Mucosa of descending colon (tissue), 3 donors: ENCODE measurements at regions not wholly inside any gene's neighbourhood (a gene's known extent, or its start where the extent isn't known, plus 50 kb on each side); places are given as distances from the start of the nearest gene placed in this dataset.

Source experiments
- ATAC-seq: fragments of 200-7000 bp; cut with Tn5 transposase; one replicate; pipeline ENCODE4 v1.9.1; 2020; ENCODE audit warnings: mild to moderate bottlenecking, moderate library complexity
- DNase-seq, 3 donors: peaks; one replicate each; pipeline ENCODE4 v3.0.0-alpha.2; 2020
- H3K36me3 ChIP-seq: fragments of 200-600 bp; one replicate; pipeline ENCODE4 v1.8.0; 2021; ENCODE audit warnings: low read depth, mild to moderate bottlenecking
- H3K4me1 ChIP-seq: fragments of 200-600 bp; one replicate; pipeline ENCODE4 v1.8.0; 2021; ENCODE audit warnings: low read depth, mild to moderate bottlenecking
- H3K4me3 ChIP-seq: fragments of 200-600 bp; one replicate; pipeline ENCODE4 v1.8.0; 2021; ENCODE audit warnings: mild to moderate bottlenecking
- H3K9me3 ChIP-seq: fragments of 200-600 bp; one replicate; pipeline ENCODE4 v1.8.0; 2021; ENCODE audit warnings: mild to moderate bottlenecking
- CTCF ChIP-seq: fragments of 200-600 bp; IDR thresholded peaks from one replicate; pipeline ENCODE4 v1.8.0; 2022; ENCODE audit warnings: antibody characterized with exemption, mild to moderate bottlenecking
- intact Hi-C, 2 donors: fragments of 100-400 bp; cut with DNase I in 1 of 2; cut with micrococcal nuclease in 1 of 2; formaldehyde crosslinking; loops; one replicate each; pipeline versions ENCODE4 v1.11.0 to v1.11.1; 2022; cut with DNase I, micrococcal nuclease
- donor health status: DM: no; HTN: no; CAD: no; lungs with moderate emphysema.
- donor health status: DM: no; HTN: no; CAD: no.
- donor health status: DM: no; HTN: yes; CAD: no.

DNA sequence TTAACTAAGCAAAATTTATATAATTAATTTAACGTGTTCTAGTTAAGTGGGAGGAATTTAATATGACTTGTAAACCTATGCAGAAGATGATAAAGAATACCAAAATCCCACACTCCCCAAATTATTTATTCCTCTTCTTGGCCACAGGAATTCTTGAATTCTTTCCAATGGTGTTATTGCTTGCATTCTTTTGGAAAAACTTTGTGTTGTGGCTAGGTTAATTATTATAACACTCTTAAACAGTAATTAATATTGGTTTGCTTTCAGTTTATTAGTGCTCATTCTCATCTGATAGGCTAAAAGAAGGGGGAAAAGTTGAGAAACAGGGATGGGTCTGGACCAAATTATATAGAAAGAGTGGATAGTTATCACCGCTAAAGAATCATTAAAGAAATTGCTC, 141.5 kb upstream of the PABPC4L start:
- TF ChIP-seq CTCF: no peak
- Histone ChIP-seq H3K4me1 (no peaks in the 10 kb centered on the region), H3K9me3 (no peaks in the 10 kb centered on the region), H3K4me3 (no peak overlapping the region), H3K36me3 (no peaks in the 10 kb centered on the region)
- intact Hi-C loops: no loop called here
- DNase-seq (no peak), ATAC-seq (no peak)

- ATAC-seq (no peak), DNase-seq (no peak)
- TF ChIP-seq CTCF: no peak
- no peak overlapping the region for H3K4me3 ChIP-seq
- H3K36me3 ChIP-seq: no peaks in the 10 kb centered on the region
- no peaks in the 10 kb centered on the region for H3K9me3 ChIP-seq
- no peaks in the 10 kb centered on the region for H3K4me1 ChIP-seq
- intact Hi-C loops: no loop called here
These were observed 136.0 kb upstream of the PABPC4L start for GRCh38 chr4:134337574-134337973.

- DNase-seq (no peak), ATAC-seq (no peak)
- no peak for TF ChIP-seq CTCF
- intact Hi-C loops: no loop called here
- Histone ChIP-seq H3K4me3 (no peak overlapping the region), H3K36me3 (no peaks in the 10 kb centered on the region), H3K9me3 (no peaks in the 10 kb centered on the region), H3K4me1 (no peaks in the 10 kb centered on the region)
These were observed 127.2 kb upstream of the PABPC4L start for GRCh38 chr4:134328741-134329140.

DNA sequence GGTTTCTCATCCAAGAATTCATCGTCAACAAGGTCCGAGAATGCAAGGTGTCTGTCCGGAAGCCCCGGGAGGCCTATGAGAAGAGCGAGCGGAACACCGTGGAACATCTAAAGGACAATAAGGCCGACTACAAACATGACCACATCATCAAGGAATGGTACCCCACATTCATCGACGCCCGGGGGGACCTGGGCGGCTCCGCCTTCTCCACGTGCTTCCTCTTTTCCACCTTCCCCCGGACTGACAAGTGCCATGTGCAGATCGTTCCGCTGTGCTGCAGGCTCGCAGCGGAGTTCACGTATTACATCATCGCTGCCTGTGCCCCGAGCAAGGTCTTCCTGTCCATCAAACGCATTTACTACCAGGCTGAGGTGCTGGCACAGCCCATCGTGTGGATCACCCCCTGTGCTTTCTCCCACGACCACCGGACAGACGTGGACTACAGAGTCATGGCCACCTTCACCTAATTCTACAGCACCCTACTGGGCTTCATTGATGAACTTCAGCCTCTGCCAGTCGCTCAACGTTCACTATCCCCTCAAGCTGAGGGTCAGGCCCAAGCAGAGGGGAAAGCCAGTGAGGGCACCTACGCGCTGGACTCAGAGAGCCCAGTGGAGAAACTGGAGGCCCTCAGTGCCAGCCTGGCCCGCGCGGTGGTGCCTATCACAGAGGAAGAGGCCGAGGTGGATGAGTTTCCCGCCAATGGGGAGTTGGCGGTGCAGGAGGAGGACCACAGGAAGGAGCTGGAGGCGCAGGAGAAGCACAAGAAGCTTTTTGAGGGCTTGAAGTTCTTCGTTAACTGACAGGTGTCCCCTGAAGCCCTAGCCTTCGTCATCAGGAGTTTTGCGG, 125.9 kb upstream of the PABPC4L start:
- DNase-seq (no peak), ATAC-seq (no peak)
- Histone ChIP-seq H3K9me3 (no peaks in the 10 kb centered on the region), H3K4me3 (no peak overlapping the region), H3K4me1 (no peaks in the 10 kb centered on the region), H3K36me3 (no peaks in the 10 kb centered on the region)
- TF ChIP-seq CTCF: no peak
- intact Hi-C loops: no loop called here

DNA sequence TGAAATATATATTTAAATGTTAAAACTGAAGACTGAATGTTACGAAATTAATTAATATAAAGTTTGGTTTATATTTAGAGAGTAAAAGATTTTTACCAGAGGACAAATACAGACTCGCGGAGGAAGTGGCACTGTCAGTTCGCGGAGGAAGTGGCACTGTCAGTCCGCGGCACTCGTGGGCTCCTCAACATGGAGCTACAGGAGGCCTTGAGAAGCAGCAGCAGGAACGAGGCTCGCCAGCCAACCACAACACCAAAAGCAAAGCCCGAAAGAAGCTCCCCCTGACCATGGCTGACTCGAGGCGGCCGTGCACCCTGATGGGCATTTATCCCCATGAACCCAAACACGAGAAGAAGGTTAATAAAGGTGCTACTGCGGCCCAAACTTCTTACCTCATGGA, 125.3 kb upstream of the PABPC4L start:
- H3K4me1 ChIP-seq: no peaks in the 10 kb centered on the region
- ATAC-seq (no peak), DNase-seq (no peak)
- H3K4me3 ChIP-seq: no peak overlapping the region
- intact Hi-C loops: no loop called here
- no peak for TF ChIP-seq CTCF
- no peaks in the 10 kb centered on the region for H3K9me3 ChIP-seq
- no peaks in the 10 kb centered on the region for H3K36me3 ChIP-seq
